Right lobe of liver (tissue), 6 donors: ENCODE measurements at regions not wholly inside any gene's neighbourhood (a gene's known extent, or its start where the extent isn't known, plus 50 kb on each side); places are given as distances from the start of the nearest gene placed in this dataset.

Experiments
- ATAC-seq, 4 donors: fragments of 200-7000 bp; cut with Tn5 transposase; one replicate each; pipeline ENCODE4 v1.9.1; 2020; ENCODE audit warnings: mild to moderate bottlenecking in 4 of 4, moderate library complexity in 4 of 4
- DNase-seq, 3 donors: peaks; one replicate each; pipeline ENCODE4 v3.0.0-alpha.2; 2020
- H3K27ac ChIP-seq, 3 donors: fragments of 200-600 bp; one replicate each; pipeline ENCODE4 v1.8.0; 2022
- H3K27me3 ChIP-seq, 2 donors: fragments of 200-600 bp; one replicate each; pipeline ENCODE4 v1.8.0; 2022
- H3K36me3 ChIP-seq, 4 donors: fragments of 200-600 bp; sonication (generic) in 1 of 4; one replicate each; pipeline versions ENCODE4 v1.5.1 to v1.8.0; 2017 to 2022; ENCODE audit warnings: control low read depth in 1 of 4
- H3K4me1 ChIP-seq, 4 donors: fragments of 200-600 bp; sonication (generic) in 1 of 4; one replicate each; pipeline versions ENCODE4 v1.5.1 to v1.8.0; 2017 to 2022; ENCODE audit warnings: control low read depth in 1 of 4
- H3K4me3 ChIP-seq, 3 donors: fragments of 200-600 bp; one replicate each; pipeline ENCODE4 v1.8.0; 2022
- H3K9me3 ChIP-seq, 4 donors: fragments of 200-600 bp; sonication (generic) in 1 of 4; one replicate each; pipeline versions ENCODE4 v1.5.1 to v1.8.0; 2017 to 2022; ENCODE audit warnings: control low read depth in 1 of 4
- CTCF ChIP-seq, 4 donors: fragments of 200-600 bp in 3 of 4; fragments of 450-650 bp in 1 of 4; IDR thresholded peaks; one replicate each; pipeline versions ENCODE4 v1.5.1 to v1.8.0; 2016 to 2022; ENCODE audit warnings: antibody characterized with exemption in 4 of 4, mild to moderate bottlenecking in 2 of 4
- POLR2A ChIP-seq: fragments of 450-650 bp; IDR thresholded peaks from one replicate; pipeline ENCODE4 v1.6.1; 2017; ENCODE audit warnings: antibody characterized with exemption, mild to moderate bottlenecking
- WGBS: methylation state at CpG from one replicate; pipeline ENCODE4 v1.1.6; 2018; ENCODE audit warnings: low coverage, low lambda C conversion rate; ENCODE audit not compliant: insufficient coverage; ENCODE audit errors: missing lambda C conversion rate; 5-methylcytosine and 5-hydroxymethylcytosine counted together
- intact Hi-C, 2 donors: fragments of 100-400 bp; cut with DNase I; formaldehyde crosslinking; loops; one replicate each; pipeline versions ENCODE4 v1.11.2 to v1.14.1; 2022
- donor health status: DM: no; HTN: yes; CAD: no.
- donor health status: DM: no; HTN: no; CAD: no.
- donor health status: DM: no; HTN: no; CAD: no.
- donor health status: DM: no; HTN: yes; CAD: no.
- donor health status: DM: no; HTN: yes; CAD: no.

DNA sequence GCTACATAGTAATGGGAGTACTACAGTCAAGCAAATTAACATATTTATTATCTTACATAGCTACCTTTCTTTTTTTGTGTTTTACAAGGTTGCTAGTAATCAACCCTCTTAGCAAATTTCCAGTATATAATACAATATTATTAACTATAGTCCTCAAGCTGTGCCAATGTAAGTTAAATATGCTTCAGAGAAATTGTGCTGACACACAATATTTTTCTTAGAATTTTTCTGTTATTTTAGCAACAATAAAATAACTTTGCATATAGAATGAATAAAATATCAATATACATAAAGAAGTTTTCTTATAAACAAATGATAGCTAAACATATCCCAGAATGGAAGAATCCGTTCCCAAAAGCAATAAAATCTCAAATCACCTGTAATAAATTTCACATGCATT lies 1605.1 kb downstream of the REEP3 start:
- ATAC-seq, result no peak
- WGBS, result 80% methylated on average over 1 of the region's 1 CpG

DNA sequence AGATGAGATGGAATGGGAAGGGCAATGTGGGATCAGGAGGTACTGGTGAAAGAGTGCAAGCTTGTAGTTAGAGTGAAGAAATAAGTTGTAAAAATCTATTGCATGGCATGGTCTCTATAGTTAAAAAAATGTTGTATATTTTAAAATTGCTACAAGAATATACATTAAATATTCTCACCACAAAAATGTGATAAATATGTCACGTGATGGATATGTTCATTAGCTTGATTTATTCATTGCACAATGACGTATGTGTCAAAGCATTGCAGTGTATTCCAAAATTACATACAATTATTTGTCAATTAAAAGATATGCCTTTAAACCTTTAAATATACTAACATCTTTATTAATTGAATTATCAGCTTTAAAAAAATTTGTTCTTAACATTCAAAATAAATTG lies 1607.1 kb downstream of the REEP3 start:
- H3K36me3 ChIP-seq, result no peaks in the 10 kb centered on the region
- DNase-seq, result no peak
- H3K9me3 ChIP-seq, result no peaks in the 10 kb centered on the region
- intact Hi-C loops, result no loop called here
- H3K4me3 ChIP-seq, result no peak overlapping the region
- no peak for ATAC-seq
- no peak for TF ChIP-seq CTCF (IDR thresholded peaks at IDR 0.05)
- no peak for TF ChIP-seq POLR2A
- no peak overlapping the region for H3K27ac ChIP-seq
- no peaks in the 10 kb centered on the region for H3K27me3 ChIP-seq
- 53% methylated on average over 2 of the region's 2 CpGs for WGBS
- no peaks in the 10 kb centered on the region for H3K4me1 ChIP-seq

More for the DNA sequence above, 1605.1 kb downstream of the REEP3 start:
- H3K4me1 ChIP-seq, result no peaks in the 10 kb centered on the region
- no peak for DNase-seq
- H3K36me3 ChIP-seq, result no peaks in the 10 kb centered on the region
- TF ChIP-seq CTCF (IDR thresholded peaks at IDR 0.05) (no peak), POLR2A (no peak)
- H3K4me3 ChIP-seq, result no peak overlapping the region
- H3K27me3 ChIP-seq, result no peaks in the 10 kb centered on the region
- intact Hi-C loops, result no loop called here
- H3K27ac ChIP-seq, result no peak overlapping the region
- H3K9me3 ChIP-seq, result no peaks in the 10 kb centered on the region

- no peaks in the 10 kb centered on the region for H3K27me3 ChIP-seq
- DNase-seq, result no peak
- H3K27ac ChIP-seq, result no peak overlapping the region
- 52% methylated on average over 1 of the region's 1 CpG for WGBS
- TF ChIP-seq CTCF (IDR thresholded peaks at IDR 0.05), result no peak
- TF ChIP-seq POLR2A, result no peak
- no peaks in the 10 kb centered on the region for H3K9me3 ChIP-seq
- H3K4me1 ChIP-seq, result no peaks in the 10 kb centered on the region
- intact Hi-C loops, result no loop called here
- no peak overlapping the region for H3K4me3 ChIP-seq
- H3K36me3 ChIP-seq, result no peaks in the 10 kb centered on the region
- no peak for ATAC-seq
Measured at GRCh38 chr10:65130162-65130758, 1609.1 kb downstream of the REEP3 start.

GRCh38 chr10:65133652-65134051 lies 1612.5 kb downstream of the REEP3 start:
- TF ChIP-seq CTCF (IDR thresholded peaks at IDR 0.05) (no peak), POLR2A (no peak)
- no peak for DNase-seq
- ATAC-seq, result no peak
- intact Hi-C loops, result no loop called here
- Histone ChIP-seq H3K27ac (no peak overlapping the region), H3K9me3 (no peaks in the 10 kb centered on the region), H3K27me3 (no peaks in the 10 kb centered on the region), H3K4me3 (no peak overlapping the region), H3K4me1 (no peaks in the 10 kb centered on the region), H3K36me3 (no peaks in the 10 kb centered on the region)
- WGBS, result 83% methylated on average over 5 of the region's 5 CpGs

GRCh38 chr10:65135508-65135907 lies 1614.3 kb downstream of the REEP3 start:
- 35% methylated on average over 1 of the region's 1 CpG for WGBS
- H3K27me3 ChIP-seq, result no peaks in the 10 kb centered on the region
- H3K4me1 ChIP-seq, result no peaks in the 10 kb centered on the region
- no peaks in the 10 kb centered on the region for H3K36me3 ChIP-seq
- intact Hi-C loops, result no loop called here
- TF ChIP-seq CTCF (IDR thresholded peaks at IDR 0.05), result no peak
- TF ChIP-seq POLR2A, result no peak
- H3K9me3 ChIP-seq, result no peaks in the 10 kb centered on the region
- ATAC-seq (no peak), DNase-seq (no peak)
- H3K27ac ChIP-seq, result no peak overlapping the region
- H3K4me3 ChIP-seq, result no peak overlapping the region
